ENCODE measurements at regions not wholly inside any gene's neighbourhood (a gene's known extent, or its start where the extent isn't known, plus 50 kb on each side); places are given as distances from the start of the nearest gene placed in this dataset.

GRCh38 chr9:93893899-93894690 is 61.1 kb downstream of the BARX1 start:
- Histone ChIP-seq H2AFZ (ENCODE audit: low read length) (no peak overlapping the region), H3K36me3 (replicated peaks in 1 of 2; ENCODE audit: control insufficient read depth in 1 of 2, insufficient read depth in 2 of 2, low read length in 2 of 2) (no peaks in the 10 kb centered on the region), H3K27me3 (ENCODE audit: control insufficient read depth in 1 of 2, insufficient read depth in 2 of 2, low read length in 2 of 2) (peaks cover 0 to 2% of the 10 kb centered on the region in 2 experiments; a peak in 2 of 5 replicates), H3K9ac (ENCODE audit: insufficient read depth, low read depth, low read length) (no peak overlapping the region), H3K79me2 (ENCODE audit: insufficient read depth, low read length) (no peaks in the 10 kb centered on the region), H3K4me3 (replicated peaks in 1 of 3; ENCODE audit: insufficient read depth in 1 of 3, low read depth in 2 of 3, low read length in 3 of 3) (peak overlapping the region in 2 of 3 experiments; percentile 4 to 57; a peak in 1 of 6 replicates), H3K27ac (ENCODE audit: extremely low read length, insufficient read depth, low read length) (peak overlapping the region; percentile 56), H3K4me1 (ENCODE audit: insufficient read depth, low read length) (peaks cover 38% of the 10 kb centered on the region), H3K4me2 (ENCODE audit: low read depth, low read length) (peak overlapping the region; percentile 62), H4K20me1 (ENCODE audit: insufficient read depth, low read length) (no peaks in the 10 kb centered on the region), H3K9me3 (ENCODE audit: low read length) (peaks cover 19% of the 10 kb centered on the region)
- in situ Hi-C loops (cut with HindIII; ENCODE audit: extremely low pct_ligation_motif_present, low pct_unique_long_range_greater_than_20kb) (no loop called here), intact Hi-C loops (cut with micrococcal nuclease; ENCODE audit: unreplicated experiment) (no loop called here)
- ATAC-seq = peak; percentile 94
- ChIA-PET CTCF (ENCODE audit: low intra/inter-chr PET ratio, low total read pairs) (no interaction called here), POLR2A (no interaction called here)
- 25% methylated on average over 4 of the region's 15 CpGs for WGBS (ENCODE audit: low lambda C conversion rate)
- peak; percentile 93 for DNase-seq (ENCODE audit: low spot score)
- peak; percentile 98 for FAIRE-seq
- BruUV-seq (replicated peaks) = no TSS peak
- TF ChIP-seq MXI1 (IDR thresholded peaks at IDR 0.05; ENCODE audit: borderline replicate concordance, low read depth, low read length) (no peak), RXRA (CRISPR knock-in tag; IDR thresholded peaks at IDR 0.05) (peak; percentile 13; the same call in 1 of the 2 replicates), GRHL1 (CRISPR knock-in tag; conservative IDR thresholded peaks at IDR 0.05) (no peak), KDM3A (CRISPR knock-in tag; IDR thresholded peaks at IDR 0.05; ENCODE audit: low read depth) (peak; percentile 58; the same call in 1 of the 2 replicates), PATZ1 (CRISPR knock-in tag; IDR thresholded peaks at IDR 0.05) (peak; percentile 41; the same call in 1 of the 2 replicates), XRCC5 (optimal IDR thresholded peaks at IDR 0.05; ENCODE audit: low read length) (peak; percentile 76), ZNF318 (CRISPR knock-in tag; IDR thresholded peaks at IDR 0.05) (no peak), YEATS2 (CRISPR knock-in tag; IDR thresholded peaks at IDR 0.05; ENCODE audit: borderline replicate concordance) (0 out of 2 replicates have a peak, but pooled peaks have one; percentile 31)

Data from HepG2 (cell line).